Muscle of leg (tissue), 3 donors: ENCODE measurements at regions not wholly inside any gene's neighbourhood (a gene's known extent, or its start where the extent isn't known, plus 50 kb on each side); places are given as distances from the start of the nearest gene placed in this dataset.

ENCODE experiments used
- DNase-seq: peaks from one replicate; pipeline ENCODE4 v3.0.0; 2013
- H3K27ac ChIP-seq: one replicate; pipeline ENCODE4 v1.5.1; 2013; ENCODE audit warnings: mild to moderate bottlenecking, low read length, control low read depth
- H3K27me3 ChIP-seq: one replicate; pipeline ENCODE4 v1.6.1; 2013; ENCODE audit warnings: low read length; ENCODE audit not compliant: control insufficient read depth, insufficient read depth
- H3K36me3 ChIP-seq: one replicate; pipeline ENCODE4 v1.6.1; 2013; ENCODE audit warnings: low read length; ENCODE audit not compliant: control insufficient read depth, insufficient read depth
- H3K4me1 ChIP-seq: one replicate; pipeline ENCODE4 v1.6.1; 2013; ENCODE audit warnings: low read length; ENCODE audit not compliant: control insufficient read depth, insufficient read depth
- H3K4me3 ChIP-seq: one replicate; pipeline ENCODE4 v1.5.1; 2013; ENCODE audit warnings: low read length, control low read depth
- H3K9me3 ChIP-seq: replicated peaks from 2 replicates; pipeline ENCODE4 v1.6.1; 2013; ENCODE audit warnings: low read depth, low read length; ENCODE audit not compliant: control insufficient read depth
- WGBS: methylation state at CpG from one replicate; pipeline ENCODE4 v1.1.5; 2013; ENCODE audit warnings: missing lambda C conversion rate; ENCODE audit not compliant: insufficient coverage; 5-methylcytosine and 5-hydroxymethylcytosine counted together

DNA sequence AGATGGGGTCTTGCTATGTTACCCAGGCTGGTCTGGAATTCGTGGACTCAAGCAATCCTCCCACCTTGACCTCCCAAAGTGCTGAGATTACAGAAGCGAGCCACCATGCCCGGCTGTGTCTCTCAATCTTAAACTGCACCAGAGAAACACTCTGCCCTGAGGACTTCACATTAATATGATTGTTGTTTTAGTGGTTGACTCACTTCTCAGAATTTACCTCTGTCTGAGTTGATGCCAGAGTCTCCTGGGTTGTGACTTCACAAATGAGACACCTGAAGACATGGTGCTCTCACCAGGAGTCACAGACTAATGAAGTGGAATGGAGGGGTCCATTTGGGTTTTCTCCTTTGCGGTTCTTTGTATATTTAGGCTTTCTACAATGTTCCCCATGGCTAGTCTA, 61.0 kb upstream of the TGIF1 start:
- Histone ChIP-seq H3K27me3 (no peaks in the 10 kb centered on the region), H3K36me3 (no peaks in the 10 kb centered on the region), H3K4me1 (no peaks in the 10 kb centered on the region), H3K27ac (no peak overlapping the region), H3K9me3 (peaks cover 10% of the 10 kb centered on the region), H3K4me3 (no peak overlapping the region)
- no peak for DNase-seq
- WGBS, result 80% methylated on average over 1 of the region's 4 CpGs

GRCh38 chr18:3389977-3390376, 60.0 kb upstream of the TGIF1 start:
- Histone ChIP-seq H3K27ac (no peak overlapping the region), H3K36me3 (no peaks in the 10 kb centered on the region), H3K4me3 (no peak overlapping the region), H3K9me3 (peaks cover 10% of the 10 kb centered on the region), H3K4me1 (no peaks in the 10 kb centered on the region), H3K27me3 (no peaks in the 10 kb centered on the region)
- DNase-seq, result no peak
- WGBS, result 79% methylated on average over 2 of the region's 3 CpGs

DNA sequence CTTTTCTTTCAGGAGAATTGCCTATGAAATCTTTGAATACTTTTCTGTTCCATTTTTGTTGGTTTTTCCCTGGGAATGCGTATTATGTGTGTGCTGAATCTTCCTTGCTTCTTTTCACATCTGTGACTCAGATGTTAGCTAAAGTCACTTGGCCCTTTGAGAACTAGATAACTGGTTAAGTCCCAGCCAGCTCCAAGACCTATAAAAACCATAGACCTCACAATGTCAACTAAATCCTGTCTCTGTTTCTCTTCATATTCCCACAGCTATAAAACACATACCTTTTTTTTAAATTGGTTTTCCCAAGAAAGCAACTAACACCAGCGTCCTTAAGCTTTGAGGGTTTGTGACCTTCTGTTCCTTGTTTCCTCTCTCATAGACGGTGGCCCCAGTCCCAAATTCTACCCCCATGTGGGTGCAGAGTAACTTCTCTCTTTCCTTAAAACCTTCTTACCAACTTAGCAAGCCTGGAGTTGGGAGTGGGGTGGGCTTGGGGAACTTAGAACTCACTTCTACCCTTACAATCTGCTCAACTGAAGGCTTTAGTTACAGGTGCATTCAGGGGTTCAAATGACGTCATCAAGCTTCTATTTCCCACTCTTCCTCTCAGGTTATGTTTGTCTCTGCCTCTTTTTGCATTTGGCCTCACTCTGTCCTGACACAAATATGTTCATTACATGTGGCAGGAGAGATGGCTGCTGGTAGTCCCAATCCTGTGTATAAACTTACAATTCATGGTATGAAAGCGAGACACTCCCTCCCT, 58.1 kb upstream of the TGIF1 start:
- Histone ChIP-seq H3K27me3 (no peaks in the 10 kb centered on the region), H3K4me1 (no peaks in the 10 kb centered on the region), H3K27ac (no peak overlapping the region), H3K9me3 (peaks cover 10% of the 10 kb centered on the region), H3K36me3 (no peaks in the 10 kb centered on the region), H3K4me3 (no peak overlapping the region)
- no CpG with 5 or more reads among the region's 5 CpGs for WGBS
- no peak for DNase-seq

DNA sequence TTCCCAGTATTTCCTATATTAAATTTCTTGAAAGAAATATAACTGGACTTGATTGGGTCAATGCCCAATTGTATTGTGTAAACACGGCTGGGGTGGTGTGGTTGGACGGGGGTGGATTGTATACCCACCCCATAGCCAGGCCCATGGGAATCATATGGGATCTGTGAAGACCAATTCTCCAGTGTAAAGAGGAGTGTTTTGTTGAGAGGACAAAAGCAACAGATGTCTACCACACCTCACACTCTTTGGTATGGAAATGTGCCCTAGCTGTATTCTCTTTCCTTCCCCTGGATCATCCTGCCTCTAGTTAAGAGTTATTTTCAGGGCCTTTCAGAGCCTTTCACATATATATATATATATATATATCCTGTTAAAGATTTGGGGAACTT, 57.5 kb upstream of the TGIF1 start:
- no CpG with 5 or more reads among the region's 2 CpGs for WGBS
- no peaks in the 10 kb centered on the region for H3K36me3 ChIP-seq
- no peak overlapping the region for H3K4me3 ChIP-seq

DNA sequence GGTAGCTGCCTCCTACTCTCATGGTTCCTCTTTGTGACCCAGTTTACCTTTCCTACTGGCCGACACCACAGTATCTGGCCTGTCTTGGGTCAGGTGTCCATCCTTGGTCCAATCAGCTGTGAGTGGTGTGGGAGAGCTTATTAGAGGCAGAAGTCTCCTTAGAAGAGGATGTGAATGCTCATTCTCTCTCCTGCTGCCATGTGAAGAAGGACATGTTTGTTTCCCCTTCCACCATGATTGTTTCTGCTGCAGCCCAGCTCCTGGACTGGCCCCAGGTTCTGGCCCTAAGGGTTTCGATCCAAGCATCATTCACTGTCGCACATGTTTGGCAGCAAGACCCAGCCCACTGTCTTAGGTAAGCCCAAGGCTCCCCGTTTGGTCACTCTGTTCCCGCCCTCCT, 55.3 kb upstream of the TGIF1 start:
- H3K4me1 ChIP-seq, result no peaks in the 10 kb centered on the region
- 95% methylated on average over 4 of the region's 5 CpGs for WGBS
- DNase-seq, result no peak
- no peak overlapping the region for H3K4me3 ChIP-seq
- H3K27ac ChIP-seq, result no peak overlapping the region
- H3K9me3 ChIP-seq, result peaks cover 10% of the 10 kb centered on the region
- no peaks in the 10 kb centered on the region for H3K27me3 ChIP-seq
- no peaks in the 10 kb centered on the region for H3K36me3 ChIP-seq

More for the DNA sequence above, 57.5 kb upstream of the TGIF1 start:
- H3K9me3 ChIP-seq, result peaks cover 10% of the 10 kb centered on the region
- H3K27me3 ChIP-seq, result no peaks in the 10 kb centered on the region
- no peak for DNase-seq
- H3K4me1 ChIP-seq, result no peaks in the 10 kb centered on the region
- no peak overlapping the region for H3K27ac ChIP-seq

GRCh38 chr18:3395466-3395865, 54.5 kb upstream of the TGIF1 start:
- no peak overlapping the region for H3K27ac ChIP-seq
- WGBS, result 100% methylated on average over 1 of the region's 2 CpGs
- no peaks in the 10 kb centered on the region for H3K4me1 ChIP-seq
- no peak overlapping the region for H3K4me3 ChIP-seq
- no peaks in the 10 kb centered on the region for H3K27me3 ChIP-seq
- H3K9me3 ChIP-seq, result peaks cover 3% of the 10 kb centered on the region
- no peak for DNase-seq
- H3K36me3 ChIP-seq, result no peaks in the 10 kb centered on the region

- Histone ChIP-seq H3K4me3 (no peak overlapping the region), H3K4me1 (no peaks in the 10 kb centered on the region), H3K9me3 (peaks cover 3% of the 10 kb centered on the region), H3K36me3 (no peaks in the 10 kb centered on the region), H3K27ac (no peak overlapping the region), H3K27me3 (no peaks in the 10 kb centered on the region)
- WGBS, result 67% methylated on average over 3 of the region's 7 CpGs
- no peak for DNase-seq
Measured at GRCh38 chr18:3397031-3397750, 52.8 kb upstream of the TGIF1 start.

DNA sequence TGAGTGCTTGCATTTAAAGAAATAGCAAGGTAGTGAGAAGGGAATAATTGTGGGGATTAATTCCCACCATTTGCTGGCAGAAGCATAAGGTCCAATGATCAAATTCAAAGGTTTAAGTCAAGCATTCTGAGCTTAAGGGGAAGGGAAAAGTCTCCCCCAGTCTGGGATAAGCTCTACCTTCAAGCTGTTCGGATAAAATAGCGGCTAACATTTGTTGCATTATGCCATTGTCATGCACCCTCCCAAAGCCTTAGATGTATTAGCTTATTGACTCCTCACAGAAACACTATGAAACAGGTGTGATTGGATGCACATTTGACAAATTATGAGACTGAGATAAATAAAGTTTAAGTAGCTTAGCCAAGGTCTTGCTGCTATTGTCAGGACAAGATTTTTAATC, 52.2 kb upstream of the TGIF1 start:
- Histone ChIP-seq H3K36me3 (no peaks in the 10 kb centered on the region), H3K27me3 (no peaks in the 10 kb centered on the region), H3K27ac (no peak overlapping the region), H3K4me3 (no peak overlapping the region), H3K4me1 (no peaks in the 10 kb centered on the region), H3K9me3 (peaks cover 3% of the 10 kb centered on the region)
- no peak for DNase-seq
- WGBS, result no CpG with 5 or more reads among the region's 2 CpGs
